HG02610 (cell line): ENCODE measurements at regions not wholly inside any gene's neighbourhood (a gene's known extent, or its start where the extent isn't known, plus 50 kb on each side); places are given as distances from the start of the nearest gene placed in this dataset.

ENCODE experiments used
- ATAC-seq: cut with Tn5 transposase; IDR thresholded peaks from one replicate; pipeline ENCODE4 v1.9.1; 2021; ENCODE audit warnings: mild to moderate bottlenecking, moderate library complexity; ENCODE audit not compliant: unreplicated experiment

DNA sequence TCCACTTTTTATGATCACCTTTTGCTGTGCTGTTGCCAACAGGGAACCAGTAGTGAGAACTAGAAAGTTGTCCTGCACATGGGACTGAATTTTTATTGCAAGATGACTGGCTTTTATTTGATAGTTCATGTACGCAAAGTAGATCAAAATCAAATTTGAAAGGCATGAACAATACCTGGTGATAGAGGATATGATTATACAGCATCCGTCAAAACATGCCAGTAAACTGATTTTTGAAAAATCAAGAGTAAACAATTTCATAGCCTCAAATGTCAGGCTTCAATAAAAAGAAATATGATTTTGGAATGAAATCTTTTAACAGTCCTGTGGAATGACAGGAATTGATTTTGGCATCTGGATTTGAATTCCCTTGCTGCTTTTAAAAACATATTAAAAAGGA lies 219.6 kb upstream of the LRRN1 start:
- no peak for ATAC-seq

DNA sequence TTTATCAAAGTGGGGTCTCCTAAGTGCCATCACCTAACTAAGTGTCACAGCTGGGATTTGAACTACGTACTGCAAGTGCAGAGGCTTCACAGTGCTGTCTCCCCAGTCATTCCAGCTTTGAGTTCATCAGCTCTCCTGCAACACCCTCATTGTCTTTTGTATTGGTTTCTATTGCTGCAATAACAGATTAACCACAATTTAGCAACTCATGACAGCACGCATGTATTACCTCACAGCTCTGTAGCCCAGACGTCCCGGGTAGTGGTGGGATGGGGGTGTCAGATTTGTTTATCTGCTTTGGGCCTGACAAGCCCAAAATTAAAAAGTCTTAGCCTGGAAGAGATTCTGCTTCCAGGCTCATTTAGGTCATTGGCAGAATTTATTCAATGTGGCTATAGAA lies 220.5 kb upstream of the LRRN1 start:
- ATAC-seq: no peak

DNA sequence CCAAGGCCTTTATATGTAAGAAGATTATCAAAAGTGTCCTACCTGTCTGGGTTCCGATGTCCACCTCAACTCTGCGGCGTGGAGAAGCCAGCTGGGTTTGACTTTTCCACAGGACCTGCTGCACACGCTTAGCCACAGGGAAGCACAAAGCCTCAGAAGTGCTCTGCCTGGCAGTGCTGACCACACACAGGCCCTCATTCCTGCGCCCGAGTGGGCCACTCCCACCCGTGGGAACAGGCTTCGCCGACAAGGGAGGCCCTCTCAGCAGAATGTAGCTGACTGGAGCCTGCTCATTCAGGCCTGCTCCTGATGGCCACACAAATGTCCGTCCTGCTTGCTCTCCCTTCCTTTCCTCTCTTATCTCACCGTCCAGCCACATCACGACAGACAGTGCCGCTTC lies 221.4 kb upstream of the LRRN1 start:
- no peak for ATAC-seq

DNA sequence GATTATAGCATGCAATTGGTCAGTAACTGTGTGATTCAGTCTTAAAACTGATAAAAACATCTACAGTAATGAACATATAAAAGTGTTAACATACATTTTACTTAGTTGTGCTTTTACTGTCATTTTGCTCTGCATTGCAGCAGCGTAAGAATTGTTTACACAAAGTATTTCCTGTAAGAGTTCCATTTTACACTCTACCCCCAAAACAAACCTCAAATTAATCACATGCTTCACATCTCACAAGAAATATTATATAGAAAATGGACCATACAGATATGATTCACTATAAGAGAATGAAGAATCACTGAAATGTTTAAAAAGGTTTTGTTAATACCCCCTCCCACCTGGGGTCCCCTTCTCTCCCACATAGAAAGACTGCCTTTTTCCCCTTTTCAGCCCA lies 225.9 kb upstream of the LRRN1 start:
- ATAC-seq: no peak

DNA sequence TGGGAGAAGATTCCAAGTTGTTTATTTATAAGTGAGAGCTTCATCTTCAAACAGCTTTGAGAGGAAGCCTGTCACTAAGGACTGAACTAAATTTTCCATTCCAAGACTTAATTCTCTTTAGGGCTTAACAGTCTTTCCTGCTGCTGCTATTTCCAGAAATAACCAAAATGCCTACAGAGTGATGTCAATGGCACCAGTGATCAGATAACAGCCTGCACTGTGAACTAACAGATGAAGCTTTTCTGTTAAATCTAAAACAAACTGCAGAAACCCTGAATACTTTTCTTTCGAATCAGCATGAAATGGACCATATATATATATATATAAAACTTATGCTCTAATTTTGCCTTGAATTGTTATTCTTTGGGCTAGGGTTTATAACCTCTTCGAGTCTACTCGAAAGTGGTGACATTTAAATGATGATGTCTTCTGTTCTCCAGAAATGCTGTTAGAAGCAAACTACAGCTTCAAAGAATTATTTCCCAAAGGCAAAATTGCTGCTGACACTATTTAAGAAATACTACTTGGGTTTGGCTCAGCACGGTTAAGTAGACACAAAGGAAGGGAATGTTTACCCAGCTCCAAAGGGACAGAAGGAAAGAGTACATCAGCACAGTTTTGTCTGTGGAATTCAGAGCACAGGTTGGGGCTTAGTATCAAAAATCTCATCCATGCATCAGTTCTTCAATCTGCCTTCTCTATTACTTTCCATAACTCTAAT lies 238.5 kb upstream of the LRRN1 start:
- ATAC-seq: no peak

DNA sequence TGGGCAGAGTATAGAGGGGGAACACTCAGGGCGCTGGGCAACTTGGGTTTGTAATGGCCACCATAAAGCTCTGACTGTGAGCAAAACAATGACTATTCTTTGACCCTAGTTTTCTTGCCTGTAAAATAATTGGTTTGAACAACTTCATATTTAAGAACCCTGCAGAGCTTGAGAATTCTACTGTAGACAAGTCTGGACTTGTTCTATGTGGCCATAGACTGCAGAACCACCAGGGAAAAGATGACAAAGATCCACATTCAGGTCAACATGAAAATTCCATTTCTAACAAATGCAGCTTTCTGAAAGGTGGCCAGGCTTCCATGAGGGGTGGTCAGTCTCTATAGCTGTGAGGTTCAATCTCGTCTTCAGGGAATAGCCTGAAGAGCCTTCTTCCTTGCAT lies 239.4 kb upstream of the LRRN1 start:
- ATAC-seq: no peak

DNA sequence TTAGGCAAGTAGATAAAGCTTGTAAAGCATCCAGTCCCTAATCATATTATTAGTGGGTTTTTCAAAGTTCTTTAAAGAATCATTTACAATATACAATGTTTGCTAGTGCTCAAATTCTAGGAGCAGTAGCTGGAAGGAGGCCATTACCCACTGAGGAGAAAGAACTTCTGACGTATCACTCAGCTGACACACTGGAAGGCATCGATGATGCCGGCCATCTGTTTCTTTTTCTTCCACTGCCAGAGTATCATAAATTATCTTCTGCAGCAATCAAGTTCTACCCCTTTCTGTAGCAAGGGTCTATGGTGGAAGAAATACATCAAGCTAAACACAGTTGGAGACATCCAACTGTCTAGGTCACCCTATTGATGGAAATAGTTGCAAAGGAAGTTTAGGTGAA lies 243.2 kb upstream of the LRRN1 start:
- ATAC-seq: no peak

DNA sequence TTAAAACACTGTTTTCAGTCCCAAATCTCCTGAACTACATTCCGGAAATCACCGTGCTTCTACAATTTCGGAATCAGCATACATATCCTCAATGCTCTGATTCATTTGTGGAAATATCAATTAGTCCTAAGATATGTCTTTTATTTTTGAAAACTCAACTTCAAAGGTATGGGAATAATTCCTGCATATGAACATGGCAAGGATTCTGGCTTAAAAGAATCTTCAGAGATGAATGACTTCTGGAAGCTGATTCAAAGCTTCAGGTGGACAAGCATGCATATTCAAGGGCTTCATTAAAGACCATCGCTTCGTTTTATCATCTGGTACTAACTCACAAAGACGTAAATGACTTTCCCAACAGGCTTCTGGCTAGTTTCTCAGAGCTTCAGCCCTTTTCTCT lies 246.0 kb upstream of the LRRN1 start:
- ATAC-seq: no peak

DNA sequence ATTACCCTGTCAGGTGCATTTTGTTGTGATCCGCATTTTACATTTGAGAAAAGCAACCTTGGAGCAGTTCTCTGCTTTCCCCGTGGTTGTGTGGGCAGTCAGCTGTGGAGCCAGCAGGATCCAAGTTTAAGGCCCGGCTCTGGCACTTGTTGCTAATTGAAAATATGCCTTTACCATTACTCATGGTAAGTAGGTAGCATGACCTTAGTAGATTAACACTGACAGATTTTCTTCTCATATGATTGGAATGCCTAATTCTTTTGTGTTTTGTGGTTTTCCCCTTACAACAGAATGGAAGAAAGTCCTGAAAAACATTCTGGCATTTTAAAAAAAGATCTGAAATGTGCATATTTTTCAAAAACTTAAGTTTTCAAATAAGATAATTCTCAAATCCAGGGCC lies 246.5 kb upstream of the LRRN1 start:
- no peak for ATAC-seq

DNA sequence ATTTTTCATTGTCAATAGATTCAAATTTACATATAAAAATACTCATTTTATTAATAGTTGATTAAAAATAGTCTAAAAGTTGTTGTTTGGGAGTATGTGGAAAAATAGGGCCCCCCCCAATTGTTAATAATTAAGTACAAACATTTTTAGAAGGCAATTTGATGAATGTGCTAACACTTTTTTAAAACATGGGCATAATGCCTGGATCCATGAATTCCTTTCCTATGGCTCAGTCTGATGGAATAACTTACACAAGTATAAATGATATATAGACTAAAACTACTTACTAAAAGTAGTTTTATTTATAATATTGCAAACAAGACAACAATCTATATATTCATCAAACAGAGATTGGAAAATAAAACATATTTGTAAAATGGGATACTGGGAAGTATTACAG lies 247.2 kb upstream of the LRRN1 start:
- ATAC-seq: no peak

DNA sequence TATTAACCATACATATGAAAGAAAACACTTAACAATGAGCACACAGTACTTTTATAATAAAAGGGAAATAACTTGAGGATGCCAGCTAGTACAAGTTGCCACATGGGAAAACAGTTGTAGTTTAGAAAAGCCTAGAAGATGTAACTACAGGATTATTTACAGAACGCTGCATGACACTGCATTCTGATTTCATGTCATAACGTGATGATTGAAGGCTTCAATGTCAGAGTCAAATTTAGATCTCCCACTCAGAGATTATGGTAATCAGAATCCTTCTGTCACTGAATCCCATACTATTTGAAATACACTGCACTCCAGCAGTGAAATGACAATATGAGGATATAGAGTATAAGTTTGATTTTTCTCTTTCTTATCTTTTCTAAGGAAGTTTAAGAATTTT lies 253.9 kb upstream of the LRRN1 start:
- ATAC-seq: no peak

DNA sequence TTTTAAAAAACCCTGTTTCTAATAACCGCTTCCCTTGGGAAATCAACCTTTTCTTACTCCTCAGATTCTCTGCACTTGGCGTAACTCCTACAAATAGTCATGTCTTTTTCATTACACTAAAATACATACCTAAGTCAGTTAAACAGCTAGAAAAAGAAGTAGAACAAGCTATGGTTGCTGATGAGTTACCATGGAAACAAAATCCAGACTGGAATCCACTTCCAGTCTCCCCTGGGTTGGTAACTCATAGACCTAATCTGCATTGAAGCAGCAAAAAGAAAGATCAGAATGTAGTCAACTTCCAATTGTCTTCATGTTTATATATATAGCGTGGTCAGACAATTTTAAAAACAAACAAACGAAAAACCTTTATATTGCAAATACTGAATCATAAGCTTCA lies 260.8 kb upstream of the LRRN1 start:
- ATAC-seq: no peak

DNA sequence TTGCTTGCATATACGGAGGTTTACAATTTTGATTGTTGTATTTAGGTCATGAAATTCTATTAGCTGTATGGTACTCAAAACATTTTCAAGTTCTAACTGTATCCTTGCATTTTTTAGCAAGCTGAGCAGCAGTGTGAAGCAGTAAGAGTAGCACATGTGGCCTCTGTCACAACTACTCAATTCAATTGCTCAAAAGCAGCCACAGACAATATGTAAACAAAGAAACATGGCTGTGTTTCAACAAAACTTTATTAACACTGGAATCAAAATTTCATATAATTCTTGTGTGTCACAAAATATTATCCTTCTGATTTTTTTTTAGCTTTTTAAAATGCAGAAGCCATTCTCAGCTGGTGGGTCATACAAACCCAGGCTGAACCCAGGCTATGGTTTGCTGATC lies 266.7 kb upstream of the LRRN1 start:
- ATAC-seq: no peak

DNA sequence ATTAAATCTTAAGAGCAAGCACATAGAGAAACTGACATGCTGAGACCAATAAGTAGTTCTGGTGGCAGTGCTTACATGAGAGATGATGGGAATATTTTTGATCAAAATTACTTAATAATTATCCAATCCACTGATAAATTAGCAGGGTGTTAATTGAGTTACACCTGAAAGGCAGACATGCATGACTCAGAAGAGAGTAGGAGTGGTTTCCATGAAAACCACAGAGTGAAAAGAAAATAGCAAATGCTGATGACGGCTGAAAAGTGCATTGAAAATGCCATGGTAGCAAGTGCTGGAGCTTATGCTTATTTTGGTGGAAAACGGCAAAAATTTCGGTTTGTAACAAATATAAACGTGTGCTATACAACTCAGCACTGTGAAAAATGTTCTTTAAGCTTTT lies 267.8 kb upstream of the LRRN1 start:
- no peak for ATAC-seq

DNA sequence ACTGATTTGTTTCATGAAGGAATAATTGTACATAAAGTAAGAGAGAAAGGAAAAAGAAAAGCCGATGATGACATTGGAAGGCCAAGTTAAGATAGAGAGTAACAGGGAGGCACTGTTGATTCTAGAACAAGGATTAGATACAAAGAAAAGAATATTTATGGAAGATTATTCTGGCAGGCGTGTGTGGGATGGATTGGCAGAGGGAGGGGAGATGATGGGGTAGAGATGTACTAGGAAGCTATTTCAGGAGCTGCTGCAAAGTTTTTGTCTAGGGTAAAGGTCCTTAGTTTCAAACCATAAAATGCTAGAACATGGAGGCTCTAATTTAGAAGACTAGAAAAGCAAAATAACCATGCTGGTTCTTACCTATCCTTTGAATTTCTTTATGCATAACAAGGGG lies 280.0 kb upstream of the LRRN1 start:
- no peak for ATAC-seq

DNA sequence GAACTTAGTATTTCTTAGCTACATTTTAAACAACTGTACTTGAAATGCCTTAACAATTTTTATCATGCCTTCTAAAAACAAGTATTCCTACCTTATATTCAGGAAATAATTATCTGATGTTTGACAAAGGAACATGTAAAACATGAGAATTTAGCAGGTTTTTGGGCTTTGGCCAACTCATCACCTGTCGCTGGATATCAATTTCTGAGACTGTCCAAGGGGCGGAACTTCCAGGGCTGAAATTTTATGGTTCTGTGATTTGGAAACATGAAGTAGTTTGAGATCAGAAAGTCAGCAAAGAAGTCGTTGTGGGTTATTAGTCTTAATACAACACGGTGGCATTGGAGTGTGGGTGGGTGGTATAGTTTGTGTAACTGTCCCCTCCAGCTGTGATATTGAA lies 282.2 kb upstream of the LRRN1 start:
- ATAC-seq: no peak

DNA sequence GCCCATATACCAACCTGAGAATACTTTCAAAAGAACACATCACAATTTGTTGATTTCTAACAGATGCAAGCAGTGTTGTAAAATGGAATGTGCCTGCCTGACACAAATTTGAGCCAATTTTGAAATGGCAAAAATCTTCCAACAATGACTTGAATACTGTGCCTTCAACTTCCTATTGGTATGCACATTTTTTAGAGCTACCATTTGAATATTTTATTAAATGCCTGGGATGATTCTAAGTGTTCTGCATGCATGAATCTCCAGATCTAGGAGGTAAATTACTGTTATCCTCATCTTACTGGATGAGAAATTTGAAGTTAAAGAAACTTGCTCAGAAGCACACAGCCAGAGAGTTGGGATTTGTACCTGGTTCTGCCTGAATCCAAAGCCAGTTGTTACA lies 282.8 kb upstream of the LRRN1 start:
- ATAC-seq: no peak

DNA sequence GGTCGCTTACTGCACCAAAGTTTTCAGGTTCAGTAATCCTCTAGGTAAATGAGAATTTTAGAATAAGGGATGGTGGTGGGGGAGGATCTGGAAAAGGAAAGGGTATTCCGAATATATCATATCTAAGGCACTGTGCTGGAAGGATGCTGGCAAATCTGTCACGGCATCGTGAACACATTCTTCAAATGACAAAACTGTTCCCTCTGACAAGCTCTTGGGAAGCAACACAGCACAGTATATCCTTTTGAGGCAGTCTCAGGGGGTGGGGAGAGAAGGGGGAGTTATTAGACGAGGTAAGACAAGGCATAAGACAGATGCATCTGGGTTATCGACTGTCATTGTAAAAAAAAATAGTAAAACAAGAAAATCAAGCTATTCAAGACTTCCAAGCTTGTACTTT lies 289.6 kb upstream of the LRRN1 start:
- ATAC-seq: no peak

DNA sequence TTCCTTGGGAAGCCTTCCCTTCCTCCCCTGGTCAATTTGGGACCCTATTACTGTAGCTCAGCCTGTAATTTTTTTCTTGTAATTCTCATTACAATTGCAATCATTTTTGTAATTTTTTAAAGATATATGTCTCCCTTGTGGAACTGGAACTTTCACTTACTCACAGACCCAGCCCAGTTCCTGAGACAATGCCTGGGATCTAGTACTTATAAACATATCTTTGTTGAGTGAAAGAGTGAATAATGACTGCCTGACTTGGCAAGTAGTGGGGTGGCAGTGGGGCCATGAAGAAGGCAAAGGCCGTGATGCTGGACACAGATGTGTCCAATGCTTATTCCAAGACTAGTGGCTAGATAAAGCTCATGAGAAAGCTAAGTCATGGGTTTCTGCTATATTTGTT lies 294.5 kb upstream of the LRRN1 start:
- ATAC-seq: no peak

DNA sequence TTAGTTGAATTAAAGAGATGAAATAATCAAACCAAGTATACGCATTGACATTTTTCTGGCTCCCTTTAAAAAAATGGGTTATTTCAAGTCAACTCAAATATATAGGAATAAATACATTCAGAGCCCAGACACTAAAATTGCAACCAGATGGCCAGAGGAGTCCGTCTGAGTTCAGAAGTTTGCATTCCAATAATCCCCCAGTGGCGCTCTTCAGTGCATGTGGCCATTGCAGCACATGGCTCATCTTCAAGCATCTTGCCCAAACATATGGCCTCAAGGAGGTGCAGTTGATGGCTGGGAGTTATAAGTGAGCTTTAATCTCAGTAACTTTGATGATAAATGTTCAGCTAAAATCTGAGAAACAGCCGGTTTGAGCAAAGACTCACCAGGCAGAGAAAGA lies 295.8 kb upstream of the LRRN1 start:
- ATAC-seq: no peak

DNA sequence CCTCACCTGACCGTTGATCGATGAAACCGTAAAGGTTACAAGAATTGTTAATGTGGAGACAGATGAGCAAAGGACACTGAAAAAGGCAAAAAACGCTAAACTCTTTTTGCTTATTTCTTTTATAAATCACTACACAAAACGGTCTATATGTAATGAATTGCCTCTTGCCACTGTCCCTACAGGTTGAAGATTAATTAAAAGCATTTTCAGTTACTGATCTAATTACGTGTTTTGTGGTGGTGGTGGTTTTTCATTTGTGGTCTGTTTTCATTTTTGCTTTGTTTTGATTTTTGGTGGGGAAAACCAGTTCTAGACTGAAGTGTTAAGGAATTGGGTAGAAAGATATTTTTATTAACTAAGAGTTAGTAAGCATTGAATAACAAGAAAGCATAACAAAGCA lies 299.2 kb upstream of the LRRN1 start:
- ATAC-seq: no peak

DNA sequence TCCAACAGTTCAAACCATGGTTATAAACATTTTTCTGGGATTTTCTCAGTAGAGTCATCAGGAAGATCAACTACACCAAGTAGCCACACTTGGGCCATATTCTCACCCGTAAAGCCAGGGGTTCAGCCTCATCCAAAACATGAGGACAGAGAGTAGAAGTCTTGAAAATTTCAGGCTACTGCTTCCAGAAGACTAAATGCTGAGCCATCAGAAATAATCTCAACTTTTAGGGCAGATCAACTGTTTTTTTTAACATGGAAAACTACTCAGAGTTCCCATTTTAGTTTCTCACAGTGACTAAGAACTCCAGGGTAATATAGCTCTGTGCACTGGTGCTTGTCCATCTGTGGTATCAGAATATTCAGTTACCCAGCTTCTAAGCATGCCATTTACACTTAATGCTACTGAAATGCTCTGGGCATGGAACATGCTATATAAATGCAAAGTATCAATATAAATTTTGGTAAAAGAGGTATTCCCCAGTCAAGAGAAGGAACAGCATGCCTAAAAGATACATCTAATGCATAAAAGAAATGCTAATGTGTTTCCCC lies 300.1 kb upstream of the LRRN1 start:
- ATAC-seq: no peak

DNA sequence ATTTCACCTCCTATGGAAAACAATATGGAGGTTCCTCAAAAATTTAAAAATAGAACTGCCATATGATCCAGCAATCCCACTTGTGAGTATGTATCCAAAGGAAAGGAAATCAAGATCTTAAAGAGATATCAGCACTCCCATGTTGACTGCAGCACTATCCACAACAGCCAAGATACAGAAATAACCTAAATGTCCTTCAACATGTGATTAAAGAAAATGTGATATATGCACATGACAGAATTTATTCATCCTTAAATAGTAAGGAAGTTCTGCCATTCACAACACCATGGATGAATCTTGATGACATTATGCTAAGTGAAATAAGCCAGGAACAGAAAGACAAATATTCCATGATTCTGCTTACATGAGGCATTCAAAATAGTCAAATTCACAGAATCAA lies 303.6 kb upstream of the LRRN1 start:
- ATAC-seq: no peak
